Colonic mucosa (tissue), 4 donors: ENCODE measurements at regions not wholly inside any gene's neighbourhood (a gene's known extent, or its start where the extent isn't known, plus 50 kb on each side); places are given as distances from the start of the nearest gene placed in this dataset.

Source experiments
- DNase-seq: peaks from one replicate; pipeline ENCODE4 v3.0.0-alpha.2; 2020
- H3K27ac ChIP-seq: fragments of 200-600 bp; one replicate; pipeline ENCODE4 v1.8.0; 2021
- H3K27me3 ChIP-seq: fragments of 200-600 bp; one replicate; pipeline ENCODE4 v1.8.0; 2021
- H3K36me3 ChIP-seq: fragments of 200-600 bp; one replicate; pipeline ENCODE4 v1.8.0; 2021
- H3K4me1 ChIP-seq: fragments of 200-600 bp; one replicate; pipeline ENCODE4 v1.8.0; 2021; ENCODE audit warnings: mild to moderate bottlenecking
- H3K4me3 ChIP-seq: fragments of 200-600 bp; one replicate; pipeline ENCODE4 v1.8.0; 2021
- H3K9ac ChIP-seq, 2 donors: one replicate each; pipeline ENCODE4 v1.7.0; 2013; ENCODE audit warnings: control low read depth in 2 of 2, low read depth in 2 of 2, low read length in 2 of 2
- H3K9me3 ChIP-seq: fragments of 200-600 bp; one replicate; pipeline ENCODE4 v1.8.0; 2021
- CTCF ChIP-seq: fragments of 200-600 bp; IDR thresholded peaks from one replicate; pipeline ENCODE4 v1.8.0; 2022; ENCODE audit warnings: antibody characterized with exemption, mild to moderate bottlenecking
- intact Hi-C: fragments of 100-400 bp; cut with DNase I; formaldehyde crosslinking; loops from one replicate; pipeline ENCODE4 v1.14.1; 2022
- donor health status: healthy.
- donor health status: DM: no; HTN: no; CAD: no.
- donor health status: DM: no; HTN: no; CAD: no.

- no peak for DNase-seq
- Histone ChIP-seq H3K9me3 (no peaks in the 10 kb centered on the region), H3K36me3 (no peaks in the 10 kb centered on the region), H3K4me3 (no peak overlapping the region), H3K27me3 (no peaks in the 10 kb centered on the region), H3K4me1 (no peaks in the 10 kb centered on the region), H3K9ac (no peak overlapping the region), H3K27ac (no peak overlapping the region)
- intact Hi-C loops, result no loop called here
- TF ChIP-seq CTCF, result no peak
These were observed 372.2 kb upstream of the CDH5 start for GRCh38 chr16:65994291-65994690.

DNA sequence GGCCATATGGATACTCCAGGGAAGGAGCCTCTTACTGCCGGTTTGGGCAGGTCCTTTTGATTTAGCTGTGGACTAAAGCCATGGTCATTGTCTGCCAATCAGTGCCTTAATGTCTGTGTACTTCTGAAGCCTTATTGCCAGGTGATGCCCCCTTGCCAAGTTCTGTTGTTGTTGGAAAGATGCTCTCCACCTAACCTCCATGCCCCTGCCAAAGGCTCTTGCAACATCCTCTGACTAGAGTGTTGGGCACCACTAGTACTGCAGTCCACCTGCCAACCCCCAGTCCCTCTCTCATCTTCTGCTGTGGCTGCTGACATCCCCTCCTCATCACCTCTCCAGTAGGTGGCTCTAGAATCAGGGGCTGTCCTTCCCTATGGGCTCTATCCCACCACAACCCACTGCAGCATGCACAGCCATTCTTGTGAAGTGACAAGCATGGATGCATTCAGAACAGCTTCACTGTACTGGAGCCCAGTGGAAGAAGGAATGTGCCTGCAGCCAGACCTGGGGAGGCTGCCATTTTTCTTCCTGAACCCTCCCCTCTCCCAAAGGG lies 375.3 kb upstream of the CDH5 start:
- Histone ChIP-seq H3K27me3 (no peaks in the 10 kb centered on the region), H3K4me3 (no peak overlapping the region), H3K27ac (no peak overlapping the region), H3K9ac (no peak overlapping the region), H3K9me3 (no peaks in the 10 kb centered on the region), H3K36me3 (no peaks in the 10 kb centered on the region), H3K4me1 (no peaks in the 10 kb centered on the region)
- DNase-seq, result no peak
- no peak for TF ChIP-seq CTCF
- intact Hi-C loops, result no loop called here

- H3K9me3 ChIP-seq, result no peaks in the 10 kb centered on the region
These were observed 376.5 kb upstream of the CDH5 start for GRCh38 chr16:65989861-65990604.

GRCh38 chr16:65988024-65988595 lies 378.4 kb upstream of the CDH5 start:
- Histone ChIP-seq H3K36me3 (no peaks in the 10 kb centered on the region), H3K27me3 (no peaks in the 10 kb centered on the region), H3K4me1 (no peaks in the 10 kb centered on the region), H3K9me3 (no peaks in the 10 kb centered on the region), H3K27ac (no peak overlapping the region), H3K4me3 (no peak overlapping the region), H3K9ac (no peak overlapping the region)
- intact Hi-C loops, result no loop called here
- DNase-seq, result no peak
- no peak for TF ChIP-seq CTCF

More at GRCh38 chr16:65989861-65990604, 376.5 kb upstream of the CDH5 start:
- H3K4me1 ChIP-seq, result no peaks in the 10 kb centered on the region
- intact Hi-C loops, result no loop called here
- H3K27ac ChIP-seq, result no peak overlapping the region
- no peaks in the 10 kb centered on the region for H3K27me3 ChIP-seq
- H3K9ac ChIP-seq, result no peak overlapping the region
- no peak overlapping the region for H3K4me3 ChIP-seq
- DNase-seq, result no peak
- no peaks in the 10 kb centered on the region for H3K36me3 ChIP-seq
- TF ChIP-seq CTCF, result no peak

GRCh38 chr16:65984296-65984695 lies 382.2 kb upstream of the CDH5 start:
- DNase-seq, result no peak
- no peaks in the 10 kb centered on the region for H3K36me3 ChIP-seq
- no peaks in the 10 kb centered on the region for H3K9me3 ChIP-seq
- no peaks in the 10 kb centered on the region for H3K27me3 ChIP-seq
- H3K4me1 ChIP-seq, result no peaks in the 10 kb centered on the region
- intact Hi-C loops, result no loop called here
- no peak overlapping the region for H3K9ac ChIP-seq
- no peak overlapping the region for H3K27ac ChIP-seq
- TF ChIP-seq CTCF, result no peak
- no peak overlapping the region for H3K4me3 ChIP-seq
